Duodenal mucosa (tissue), 2 donors: ENCODE measurements at regions not wholly inside any gene's neighbourhood (a gene's known extent, or its start where the extent isn't known, plus 50 kb on each side); places are given as distances from the start of the nearest gene placed in this dataset.

ENCODE experiments used
- H3K27ac ChIP-seq: one replicate; pipeline ENCODE4 v1.7.0; 2013; ENCODE audit warnings: low read depth, low read length
- H3K27me3 ChIP-seq, 2 donors: one replicate each; pipeline ENCODE4 v1.7.0; 2013; ENCODE audit warnings: low read length in 2 of 2, control low read depth in 1 of 2; ENCODE audit not compliant: insufficient read depth in 2 of 2, control insufficient read depth in 1 of 2
- H3K36me3 ChIP-seq, 2 donors: one replicate each; pipeline ENCODE4 v1.7.0; 2013; ENCODE audit warnings: low read length in 2 of 2, control low read depth in 1 of 2; ENCODE audit not compliant: insufficient read depth in 2 of 2, control insufficient read depth in 1 of 2
- H3K4me1 ChIP-seq, 2 donors: one replicate each; pipeline ENCODE4 v1.7.0; 2013; ENCODE audit warnings: low read length in 2 of 2, control low read depth in 1 of 2; ENCODE audit not compliant: insufficient read depth in 2 of 2, control insufficient read depth in 1 of 2
- H3K4me3 ChIP-seq, 2 donors: one replicate each; pipeline ENCODE4 v1.7.0; 2013; ENCODE audit warnings: low read length in 2 of 2, low read depth in 1 of 2
- H3K9ac ChIP-seq, 2 donors: one replicate each; pipeline ENCODE4 v1.7.0; 2013; ENCODE audit warnings: low read length in 2 of 2, low read depth in 1 of 2
- H3K9me3 ChIP-seq, 2 donors: one replicate each; pipeline ENCODE4 v1.7.0; 2013; ENCODE audit warnings: low read length in 2 of 2, control low read depth in 1 of 2; ENCODE audit not compliant: control insufficient read depth in 1 of 2

- no peaks in the 10 kb centered on the region for H3K36me3 ChIP-seq
- H3K9me3 ChIP-seq = no peaks in the 10 kb centered on the region
- no peak overlapping the region for H3K9ac ChIP-seq
- no peak overlapping the region for H3K27ac ChIP-seq
- H3K4me3 ChIP-seq = no peak overlapping the region
- H3K27me3 ChIP-seq = no peaks in the 10 kb centered on the region
- no peaks in the 10 kb centered on the region for H3K4me1 ChIP-seq
Observed at GRCh38 chr20:4524307-4524706, 161.9 kb upstream of the PRNP start.

GRCh38 chr20:4522310-4522709 is 163.9 kb upstream of the PRNP start:
- Histone ChIP-seq H3K9me3 (no peaks in the 10 kb centered on the region), H3K36me3 (no peaks in the 10 kb centered on the region), H3K27ac (no peak overlapping the region), H3K27me3 (no peaks in the 10 kb centered on the region), H3K9ac (no peak overlapping the region), H3K4me1 (no peaks in the 10 kb centered on the region), H3K4me3 (no peak overlapping the region)

- no peak overlapping the region for H3K9ac ChIP-seq
- no peaks in the 10 kb centered on the region for H3K36me3 ChIP-seq
- H3K9me3 ChIP-seq = no peaks in the 10 kb centered on the region
- no peak overlapping the region for H3K4me3 ChIP-seq
- H3K27ac ChIP-seq = no peak overlapping the region
- H3K4me1 ChIP-seq = no peaks in the 10 kb centered on the region
- no peaks in the 10 kb centered on the region for H3K27me3 ChIP-seq
Observed at GRCh38 chr20:4521170-4521968, 164.9 kb upstream of the PRNP start.

DNA sequence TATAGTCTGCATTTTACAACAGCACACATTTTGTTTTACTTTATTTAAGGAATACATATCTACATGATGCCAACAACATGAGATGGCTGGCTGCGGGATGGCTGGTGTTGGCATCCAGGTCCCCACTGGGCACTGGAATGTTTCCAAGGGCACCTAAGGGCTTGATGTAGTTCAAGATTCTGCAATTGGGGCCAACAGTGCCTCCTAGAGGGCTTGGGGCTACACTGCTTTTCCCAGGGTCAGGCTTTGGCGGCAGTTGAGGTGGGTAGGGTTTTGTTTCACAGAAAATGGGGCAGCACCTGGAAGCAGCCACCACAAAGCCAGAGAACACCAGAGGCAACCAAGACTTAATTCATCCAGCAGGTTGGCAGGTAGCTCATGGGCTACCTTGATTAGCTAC is 166.7 kb upstream of the PRNP start:
- no peak overlapping the region for H3K9ac ChIP-seq
- H3K9me3 ChIP-seq = no peaks in the 10 kb centered on the region
- no peak overlapping the region for H3K4me3 ChIP-seq
- no peaks in the 10 kb centered on the region for H3K36me3 ChIP-seq
- no peak overlapping the region for H3K27ac ChIP-seq
- H3K27me3 ChIP-seq = no peaks in the 10 kb centered on the region
- peaks cover 1 to 5% of the 10 kb centered on the region in 2 donors for H3K4me1 ChIP-seq

DNA sequence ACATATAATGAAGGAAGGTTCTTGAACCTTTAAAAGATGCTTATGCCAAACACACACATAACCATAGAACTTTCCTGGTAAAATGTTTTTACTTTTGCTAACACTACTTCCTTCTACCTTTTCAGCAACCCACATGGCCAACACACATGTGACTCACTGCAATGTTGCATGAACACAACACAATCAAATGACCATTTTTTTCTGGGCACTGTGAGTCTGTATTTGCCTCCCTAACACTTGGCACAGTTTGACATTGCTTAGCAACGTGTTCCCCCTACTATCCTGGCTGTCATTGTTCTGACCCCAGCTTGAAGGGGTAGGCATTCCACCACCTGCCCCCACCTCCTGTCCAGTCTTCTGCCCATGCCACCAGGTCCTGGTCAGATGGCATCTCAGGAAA is 169.4 kb upstream of the PRNP start:
- Histone ChIP-seq H3K4me3 (no peak overlapping the region), H3K9me3 (no peaks in the 10 kb centered on the region), H3K27ac (no peak overlapping the region), H3K36me3 (no peaks in the 10 kb centered on the region), H3K27me3 (no peaks in the 10 kb centered on the region), H3K9ac (no peak overlapping the region), H3K4me1 (peaks cover 5 to 7% of the 10 kb centered on the region in 2 donors)

DNA sequence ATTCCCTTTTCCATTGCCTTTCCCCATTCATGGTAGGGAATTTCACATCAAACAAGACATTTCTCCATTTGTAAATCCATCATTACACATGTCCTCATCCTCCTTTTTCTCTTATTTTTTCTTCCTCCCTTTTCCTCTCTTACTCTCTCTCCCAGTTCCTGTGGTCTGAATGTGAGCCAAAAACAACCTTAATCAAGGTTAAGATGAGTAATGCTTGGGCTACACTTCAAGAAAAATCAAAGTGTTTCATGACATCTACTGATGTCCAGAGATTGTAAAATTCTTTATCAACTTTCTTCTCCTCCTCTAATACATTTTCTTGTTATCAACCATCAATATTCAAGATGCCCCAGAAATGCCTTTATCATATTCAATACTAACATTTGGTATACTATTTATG is 172.5 kb upstream of the PRNP start:
- Histone ChIP-seq H3K27ac (no peak overlapping the region), H3K4me1 (peaks cover 5 to 7% of the 10 kb centered on the region in 2 donors), H3K9me3 (no peaks in the 10 kb centered on the region), H3K27me3 (no peaks in the 10 kb centered on the region), H3K9ac (no peak overlapping the region), H3K36me3 (no peaks in the 10 kb centered on the region), H3K4me3 (no peak overlapping the region)

GRCh38 chr20:4512891-4513550 is 173.2 kb upstream of the PRNP start:
- Histone ChIP-seq H3K27me3 (no peaks in the 10 kb centered on the region), H3K36me3 (no peaks in the 10 kb centered on the region), H3K9ac (no peak overlapping the region), H3K9me3 (no peaks in the 10 kb centered on the region), H3K4me1 (peaks cover 5 to 7% of the 10 kb centered on the region in 2 donors), H3K4me3 (no peak overlapping the region), H3K27ac (no peak overlapping the region)

DNA sequence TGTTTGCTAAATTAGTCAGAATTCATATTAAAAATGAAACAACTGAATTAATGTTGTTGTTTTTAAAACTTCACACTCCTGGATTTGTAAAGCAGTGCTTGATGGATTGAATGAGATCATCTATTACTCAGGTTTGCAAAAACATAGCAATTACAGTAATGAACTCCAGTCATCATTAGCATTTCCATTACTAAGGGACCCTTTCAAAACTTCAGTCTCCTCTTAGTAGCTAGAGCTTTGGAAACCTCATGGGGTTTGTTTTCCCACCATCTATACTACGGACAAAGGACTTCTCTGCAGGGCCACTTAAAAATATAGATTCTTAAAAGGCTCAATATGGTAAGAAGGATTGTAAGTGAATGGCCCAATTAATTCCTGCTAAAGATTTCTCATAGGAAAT is 174.5 kb upstream of the PRNP start:
- Histone ChIP-seq H3K27me3 (no peaks in the 10 kb centered on the region), H3K4me1 (peaks cover 5 to 7% of the 10 kb centered on the region in 2 donors), H3K36me3 (no peaks in the 10 kb centered on the region), H3K4me3 (no peak overlapping the region), H3K9ac (no peak overlapping the region), H3K27ac (no peak overlapping the region), H3K9me3 (no peaks in the 10 kb centered on the region)

DNA sequence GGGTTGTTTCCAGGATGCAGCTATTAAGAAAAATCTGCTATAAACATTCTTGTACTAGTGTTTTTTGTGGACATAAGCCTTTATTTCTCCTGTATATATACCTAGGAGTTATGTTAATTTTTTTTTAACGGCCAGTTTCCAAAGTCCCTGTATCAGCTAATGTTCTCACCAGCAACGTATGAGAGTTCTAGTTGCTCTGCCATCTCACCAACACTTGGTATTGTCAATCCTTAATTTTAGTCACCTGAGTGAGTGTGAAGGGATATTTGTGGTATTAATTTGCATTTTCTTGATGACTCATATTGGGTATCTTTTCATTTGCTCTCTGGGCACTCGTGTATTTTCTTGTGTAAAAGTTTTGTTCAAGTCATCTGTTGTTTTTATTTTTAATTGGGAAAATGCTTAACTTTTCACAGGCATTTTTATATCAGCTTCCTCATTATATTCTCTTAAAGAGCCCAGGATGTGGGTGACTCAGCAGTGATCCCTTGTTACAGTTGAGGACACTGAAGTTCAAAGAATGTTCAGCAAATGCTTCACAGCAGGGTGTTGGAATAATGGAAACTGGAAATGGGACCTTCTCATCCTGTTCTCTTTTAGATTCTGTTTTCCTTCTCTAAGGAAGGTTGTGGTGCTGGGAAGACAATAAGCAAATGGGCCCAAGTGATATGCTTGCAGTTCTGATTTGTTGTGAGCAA is 176.3 kb upstream of the PRNP start:
- Histone ChIP-seq H3K9me3 (no peaks in the 10 kb centered on the region), H3K9ac (no peak overlapping the region), H3K36me3 (no peaks in the 10 kb centered on the region)

GRCh38 chr20:4508773-4509172 is 177.5 kb upstream of the PRNP start:
- H3K27me3 ChIP-seq = no peaks in the 10 kb centered on the region
- no peaks in the 10 kb centered on the region for H3K4me1 ChIP-seq
- H3K36me3 ChIP-seq = no peaks in the 10 kb centered on the region
- no peak overlapping the region for H3K27ac ChIP-seq
- no peak overlapping the region for H3K9ac ChIP-seq
- no peak overlapping the region for H3K4me3 ChIP-seq
- H3K9me3 ChIP-seq = no peaks in the 10 kb centered on the region

More for the DNA sequence above, 176.3 kb upstream of the PRNP start:
- Histone ChIP-seq H3K4me3 (no peak overlapping the region), H3K4me1 (peaks cover 3 to 7% of the 10 kb centered on the region in 2 donors), H3K27me3 (no peaks in the 10 kb centered on the region), H3K27ac (no peak overlapping the region)
